ENCODE measurements at regions not wholly inside any gene's neighbourhood (a gene's known extent, or its start where the extent isn't known, plus 50 kb on each side); places are given as distances from the start of the nearest gene placed in this dataset.

DNA sequence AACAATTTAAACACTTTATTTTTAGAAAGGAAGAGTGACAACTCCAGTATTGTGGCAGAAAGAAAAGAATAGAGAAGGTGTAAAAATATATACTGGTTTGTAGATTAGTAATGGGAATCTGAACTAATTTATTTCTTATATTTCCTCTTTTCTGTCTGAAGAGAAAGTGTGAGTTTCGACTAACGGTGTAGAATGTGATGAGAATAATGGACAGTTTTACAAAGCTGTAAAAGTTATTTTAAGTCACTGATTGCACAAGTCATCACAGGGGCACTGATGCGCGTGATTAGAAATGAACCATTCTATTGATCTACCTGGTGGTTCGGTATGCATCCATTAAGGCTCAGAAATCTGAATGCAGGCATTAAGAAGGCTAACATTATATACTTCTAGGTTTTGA is 158.5 kb upstream of the ATXN7L3B start:
- H3K4me3 ChIP-seq (ENCODE audit: low read length): no peak overlapping the region
- no peaks in the 10 kb centered on the region for H3K36me3 ChIP-seq (ENCODE audit: insufficient read depth, low read length)
- H3K9me3 ChIP-seq (ENCODE audit: low read length): no peaks in the 10 kb centered on the region
- no peak overlapping the region for H3K9ac ChIP-seq (ENCODE audit: low read length)
- H3K27ac ChIP-seq (ENCODE audit: low read length): no peak overlapping the region
- H4K20me1 ChIP-seq (ENCODE audit: insufficient read depth): no peaks in the 10 kb centered on the region
- TF ChIP-seq EP300 (conservative IDR thresholded peaks at IDR 0.05; ENCODE audit: poor library complexity, severe bottlenecking): no peak
- TF ChIP-seq, protein P1, sequence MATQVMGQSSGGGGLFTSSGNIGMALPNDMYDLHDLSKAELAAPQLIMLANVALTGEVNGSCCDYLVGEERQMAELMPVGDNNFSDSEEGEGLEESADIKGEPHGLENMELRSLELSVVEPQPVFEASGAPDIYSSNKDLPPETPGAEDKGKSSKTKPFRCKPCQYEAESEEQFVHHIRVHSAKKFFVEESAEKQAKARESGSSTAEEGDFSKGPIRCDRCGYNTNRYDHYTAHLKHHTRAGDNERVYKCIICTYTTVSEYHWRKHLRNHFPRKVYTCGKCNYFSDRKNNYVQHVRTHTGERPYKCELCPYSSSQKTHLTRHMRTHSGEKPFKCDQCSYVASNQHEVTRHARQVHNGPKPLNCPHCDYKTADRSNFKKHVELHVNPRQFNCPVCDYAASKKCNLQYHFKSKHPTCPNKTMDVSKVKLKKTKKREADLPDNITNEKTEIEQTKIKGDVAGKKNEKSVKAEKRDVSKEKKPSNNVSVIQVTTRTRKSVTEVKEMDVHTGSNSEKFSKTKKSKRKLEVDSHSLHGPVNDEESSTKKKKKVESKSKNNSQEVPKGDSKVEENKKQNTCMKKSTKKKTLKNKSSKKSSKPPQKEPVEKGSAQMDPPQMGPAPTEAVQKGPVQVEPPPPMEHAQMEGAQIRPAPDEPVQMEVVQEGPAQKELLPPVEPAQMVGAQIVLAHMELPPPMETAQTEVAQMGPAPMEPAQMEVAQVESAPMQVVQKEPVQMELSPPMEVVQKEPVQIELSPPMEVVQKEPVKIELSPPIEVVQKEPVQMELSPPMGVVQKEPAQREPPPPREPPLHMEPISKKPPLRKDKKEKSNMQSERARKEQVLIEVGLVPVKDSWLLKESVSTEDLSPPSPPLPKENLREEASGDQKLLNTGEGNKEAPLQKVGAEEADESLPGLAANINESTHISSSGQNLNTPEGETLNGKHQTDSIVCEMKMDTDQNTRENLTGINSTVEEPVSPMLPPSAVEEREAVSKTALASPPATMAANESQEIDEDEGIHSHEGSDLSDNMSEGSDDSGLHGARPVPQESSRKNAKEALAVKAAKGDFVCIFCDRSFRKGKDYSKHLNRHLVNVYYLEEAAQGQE (IDR thresholded peaks at IDR 0.05; ENCODE audit: borderline replicate concordance): no peak
- TF ChIP-seq POLR2AphosphoS5 (IDR thresholded peaks at IDR 0.05): no peak
- TF ChIP-seq, protein P2, sequence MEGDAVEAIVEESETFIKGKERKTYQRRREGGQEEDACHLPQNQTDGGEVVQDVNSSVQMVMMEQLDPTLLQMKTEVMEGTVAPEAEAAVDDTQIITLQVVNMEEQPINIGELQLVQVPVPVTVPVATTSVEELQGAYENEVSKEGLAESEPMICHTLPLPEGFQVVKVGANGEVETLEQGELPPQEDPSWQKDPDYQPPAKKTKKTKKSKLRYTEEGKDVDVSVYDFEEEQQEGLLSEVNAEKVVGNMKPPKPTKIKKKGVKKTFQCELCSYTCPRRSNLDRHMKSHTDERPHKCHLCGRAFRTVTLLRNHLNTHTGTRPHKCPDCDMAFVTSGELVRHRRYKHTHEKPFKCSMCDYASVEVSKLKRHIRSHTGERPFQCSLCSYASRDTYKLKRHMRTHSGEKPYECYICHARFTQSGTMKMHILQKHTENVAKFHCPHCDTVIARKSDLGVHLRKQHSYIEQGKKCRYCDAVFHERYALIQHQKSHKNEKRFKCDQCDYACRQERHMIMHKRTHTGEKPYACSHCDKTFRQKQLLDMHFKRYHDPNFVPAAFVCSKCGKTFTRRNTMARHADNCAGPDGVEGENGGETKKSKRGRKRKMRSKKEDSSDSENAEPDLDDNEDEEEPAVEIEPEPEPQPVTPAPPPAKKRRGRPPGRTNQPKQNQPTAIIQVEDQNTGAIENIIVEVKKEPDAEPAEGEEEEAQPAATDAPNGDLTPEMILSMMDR (IDR thresholded peaks at IDR 0.05; ENCODE audit: poor library complexity, severe bottlenecking): no peak
- no peak for TF ChIP-seq EZH2 (IDR thresholded peaks at IDR 0.05; ENCODE audit: borderline replicate concordance, insufficient read depth, low read length, poor library complexity, severe bottlenecking)
- no peak overlapping the region for H2AFZ ChIP-seq (ENCODE audit: low read depth, low read length)
- no peaks in the 10 kb centered on the region for H3F3A ChIP-seq (ENCODE audit: insufficient read depth, low read length, poor library complexity, severe bottlenecking)
- no peaks in the 10 kb centered on the region for H3K9me2 ChIP-seq (ENCODE audit: insufficient read depth, low read length)
- H3K79me2 ChIP-seq (replicated peaks; ENCODE audit: insufficient read depth, low read length): no peaks in the 10 kb centered on the region
- no peak overlapping the region for H3K4me2 ChIP-seq (ENCODE audit: low read length)
- H3K27me3 ChIP-seq (ENCODE audit: insufficient read depth, low read depth, low read length): no peaks in the 10 kb centered on the region

DNA sequence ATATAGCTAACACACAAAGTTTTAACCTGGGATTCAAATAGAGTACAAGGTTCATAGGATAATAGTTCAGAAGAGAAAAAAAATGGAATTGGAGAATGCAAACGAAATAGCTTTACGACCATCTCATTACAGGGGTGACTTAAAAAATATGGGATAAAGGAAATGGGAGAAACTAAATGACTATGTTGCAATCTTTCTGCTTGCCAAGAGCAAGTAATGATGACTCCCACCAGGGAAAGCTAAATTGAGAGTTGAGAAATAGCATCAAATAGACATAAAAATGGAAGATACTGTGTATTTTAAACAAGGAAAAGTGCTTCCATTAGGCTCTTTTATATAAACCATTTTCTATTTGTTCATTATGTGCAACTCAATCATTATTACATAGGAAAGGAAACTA is 155.7 kb upstream of the ATXN7L3B start:
- no peaks in the 10 kb centered on the region for H3K9me2 ChIP-seq (ENCODE audit: insufficient read depth, low read length)
- H3K27me3 ChIP-seq (ENCODE audit: insufficient read depth, low read depth, low read length): no peaks in the 10 kb centered on the region
- no peak overlapping the region for H3K9ac ChIP-seq (ENCODE audit: low read length)
- no peaks in the 10 kb centered on the region for H3K79me2 ChIP-seq (replicated peaks; ENCODE audit: insufficient read depth, low read length)
- no peak for TF ChIP-seq EP300 (conservative IDR thresholded peaks at IDR 0.05; ENCODE audit: poor library complexity, severe bottlenecking)
- TF ChIP-seq SMC3 (conservative IDR thresholded peaks at IDR 0.05; ENCODE audit: poor library complexity): no peak
- TF ChIP-seq, protein P2 (IDR thresholded peaks at IDR 0.05; ENCODE audit: poor library complexity, severe bottlenecking): no peak
- TF ChIP-seq EZH2 (IDR thresholded peaks at IDR 0.05; ENCODE audit: borderline replicate concordance, insufficient read depth, low read length, poor library complexity, severe bottlenecking): no peak
- no peak for TF ChIP-seq POLR2AphosphoS5 (IDR thresholded peaks at IDR 0.05)
- TF ChIP-seq, protein P1 (IDR thresholded peaks at IDR 0.05; ENCODE audit: borderline replicate concordance): no peak
- no peak for TF ChIP-seq TAF1 (IDR thresholded peaks at IDR 0.05; ENCODE audit: low read depth)
- TF ChIP-seq MXI1 (conservative IDR thresholded peaks at IDR 0.05; ENCODE audit: poor library complexity, severe bottlenecking): no peak
- TF ChIP-seq RAD21 (conservative IDR thresholded peaks at IDR 0.05): no peak
- H3K4me3 ChIP-seq (ENCODE audit: low read length): no peak overlapping the region
- H3F3A ChIP-seq (ENCODE audit: insufficient read depth, low read length, poor library complexity, severe bottlenecking): no peaks in the 10 kb centered on the region
- no peaks in the 10 kb centered on the region for H4K20me1 ChIP-seq (ENCODE audit: insufficient read depth)
- H2AFZ ChIP-seq (ENCODE audit: low read depth, low read length): no peak overlapping the region
- no peaks in the 10 kb centered on the region for H3K9me3 ChIP-seq (ENCODE audit: low read length)
- no peak overlapping the region for H3K4me2 ChIP-seq (ENCODE audit: low read length)
- no peak overlapping the region for H3K27ac ChIP-seq (ENCODE audit: low read length)
- H3K36me3 ChIP-seq (ENCODE audit: insufficient read depth, low read length): no peaks in the 10 kb centered on the region

Data from neural cell (in vitro differentiated cells).